Adrenal gland (tissue), 9 donors: ENCODE measurements at regions not wholly inside any gene's neighbourhood (a gene's known extent, or its start where the extent isn't known, plus 50 kb on each side); places are given as distances from the start of the nearest gene placed in this dataset.
A peak's percentile ranks its signal among the peaks of the same experiment; 100 is the strongest.

Experiments used
- DNase-seq, 7 donors: peaks; one replicate each; pipeline ENCODE4 v3.0.0-alpha.2; 2019 to 2020
- H3K27ac ChIP-seq, 5 donors: fragments of 200-600 bp; sonication (generic) in 4 of 5; 1 replicate in 3 of 5; 2 replicates in 2 of 5; pipeline versions ENCODE4 v1.5.1 to v1.8.0; 2016 to 2020; ENCODE audit warnings: mild to moderate bottlenecking in 1 of 5
- H3K27me3 ChIP-seq: fragments of 200-600 bp; 2 replicates; pipeline ENCODE4 v1.8.0; 2021
- H3K36me3 ChIP-seq, 2 donors: fragments of 200-600 bp; replicated peaks in 1 of 2; 1 replicate in 1 of 2; 2 replicates in 1 of 2; pipeline versions ENCODE4 v1.5.1 to v1.8.0; 2018 to 2022
- H3K4me1 ChIP-seq, 2 donors: fragments of 200-600 bp; replicated peaks in 1 of 2; 1 replicate in 1 of 2; 2 replicates in 1 of 2; pipeline versions ENCODE4 v1.5.1 to v1.8.0; 2018 to 2021
- H3K4me3 ChIP-seq, 4 donors: fragments of 200-600 bp; sonication (generic) in 3 of 4; one replicate each; pipeline ENCODE4 v1.5.1; 2016 to 2018
- H3K9me3 ChIP-seq, 3 donors: fragments of 200-600 bp; sonication (generic) in 1 of 3; replicated peaks in 1 of 3; 1 replicate in 2 of 3; 2 replicates in 1 of 3; pipeline versions ENCODE4 v1.5.1 to v1.8.0; 2016 to 2021
- POLR2A ChIP-seq, 2 donors: fragments of 450-650 bp; IDR thresholded peaks; one replicate each; pipeline ENCODE4 v1.6.1; 2017; ENCODE audit warnings: antibody characterized with exemption in 2 of 2, mild to moderate bottlenecking in 2 of 2, moderate library complexity in 1 of 2
- WGBS, 4 donors: extraction: QIAGEN DNeasy Blood & Tissue Kit in 2 of 4; methylation state at CpG; one replicate each; pipeline versions ENCODE4 v1.1.5 to v1.1.7; 2013 to 2017; 5-methylcytosine and 5-hydroxymethylcytosine counted together
- intact Hi-C, 2 donors: fragments of 100-400 bp; cut with DNase I; formaldehyde crosslinking; loops; one replicate each; pipeline versions ENCODE4 v1.14.1 to v1.15.0; 2022 to 2023
- TF ChIP-seq, protein P1 (sequence below), 6 experiments: fragments of 450-650 bp in 4 of 6; fragments of 200-600 bp in 2 of 6; sonication (generic) in 1 of 6; IDR thresholded peaks; 1 replicate in 5 of 6; 2 replicates in 1 of 6; pipeline versions ENCODE4 v1.5.1 to v1.8.0; 2016 to 2021; ENCODE audit warnings: antibody characterized with exemption in 6 of 6, mild to moderate bottlenecking in 2 of 6, moderate library complexity in 1 of 6
- donor health status: healthy with polysubstance abuse.
- donor health status: Bipolar disorder and iron deficiency.
- donor health status: DM: yes; HTN: yes; CAD: no.
- donor health status: DM: no; HTN: no; CAD: no.
- donor health status: DM: no; HTN: no; CAD: no.

DNA sequence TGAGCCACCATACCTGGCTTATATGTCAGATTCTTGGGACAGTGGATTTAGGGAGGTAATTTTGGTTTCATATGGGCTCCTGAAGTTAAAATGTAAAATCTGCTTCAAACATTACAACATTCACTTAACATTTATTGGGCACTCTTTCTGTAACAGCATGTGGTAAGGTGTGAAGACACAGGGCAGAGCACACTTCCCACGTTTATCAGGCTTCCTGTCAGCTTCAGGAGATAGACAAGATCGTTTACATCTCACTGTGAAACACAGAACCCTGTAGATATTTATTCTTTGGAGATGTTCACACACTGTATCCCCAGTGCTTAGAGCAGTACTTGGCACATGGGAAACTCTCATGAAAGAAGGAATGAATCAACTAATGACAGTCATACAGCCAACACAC, 426.0 kb upstream of the RARB start:
- Histone ChIP-seq H3K27ac (no peak overlapping the region), H3K36me3 (no peaks in the 10 kb centered on the region), H3K9me3 (no peaks in the 10 kb centered on the region), H3K4me1 (no peaks in the 10 kb centered on the region), H3K4me3 (no peak overlapping the region), H3K27me3 (no peaks in the 10 kb centered on the region)
- intact Hi-C loops: no loop called here
- TF ChIP-seq POLR2A (IDR thresholded peaks at IDR 0.05): no peak
- TF ChIP-seq, protein P1, sequence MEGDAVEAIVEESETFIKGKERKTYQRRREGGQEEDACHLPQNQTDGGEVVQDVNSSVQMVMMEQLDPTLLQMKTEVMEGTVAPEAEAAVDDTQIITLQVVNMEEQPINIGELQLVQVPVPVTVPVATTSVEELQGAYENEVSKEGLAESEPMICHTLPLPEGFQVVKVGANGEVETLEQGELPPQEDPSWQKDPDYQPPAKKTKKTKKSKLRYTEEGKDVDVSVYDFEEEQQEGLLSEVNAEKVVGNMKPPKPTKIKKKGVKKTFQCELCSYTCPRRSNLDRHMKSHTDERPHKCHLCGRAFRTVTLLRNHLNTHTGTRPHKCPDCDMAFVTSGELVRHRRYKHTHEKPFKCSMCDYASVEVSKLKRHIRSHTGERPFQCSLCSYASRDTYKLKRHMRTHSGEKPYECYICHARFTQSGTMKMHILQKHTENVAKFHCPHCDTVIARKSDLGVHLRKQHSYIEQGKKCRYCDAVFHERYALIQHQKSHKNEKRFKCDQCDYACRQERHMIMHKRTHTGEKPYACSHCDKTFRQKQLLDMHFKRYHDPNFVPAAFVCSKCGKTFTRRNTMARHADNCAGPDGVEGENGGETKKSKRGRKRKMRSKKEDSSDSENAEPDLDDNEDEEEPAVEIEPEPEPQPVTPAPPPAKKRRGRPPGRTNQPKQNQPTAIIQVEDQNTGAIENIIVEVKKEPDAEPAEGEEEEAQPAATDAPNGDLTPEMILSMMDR (IDR thresholded peaks at IDR 0.05): no peak
- WGBS, 4 donors: 17 to 49% (median 22%) methylated on average over 2 of the region's 2 CpGs
- no peak for DNase-seq

GRCh38 chr3:25007974-25008658, 419.9 kb upstream of the RARB start:
- H3K27ac ChIP-seq: peak overlapping the region in 1 of 5 donors; percentile 69
- no peaks in the 10 kb centered on the region for H3K36me3 ChIP-seq
- no peaks in the 10 kb centered on the region for H3K9me3 ChIP-seq
- H3K27me3 ChIP-seq: no peaks in the 10 kb centered on the region
- no peak overlapping the region for H3K4me3 ChIP-seq
- intact Hi-C loops: no loop called here
- H3K4me1 ChIP-seq: peaks cover 0 to 7% of the 10 kb centered on the region in 2 donors
- WGBS, 4 donors: 34 to 44% (median 39%) methylated on average over 2 of the region's 2 CpGs
- DNase-seq: peak in 2 of 7 donors; percentile 9 to 14
- TF ChIP-seq, protein P1 (IDR thresholded peaks at IDR 0.05): no peak
- no peak for TF ChIP-seq POLR2A (IDR thresholded peaks at IDR 0.05)

DNA sequence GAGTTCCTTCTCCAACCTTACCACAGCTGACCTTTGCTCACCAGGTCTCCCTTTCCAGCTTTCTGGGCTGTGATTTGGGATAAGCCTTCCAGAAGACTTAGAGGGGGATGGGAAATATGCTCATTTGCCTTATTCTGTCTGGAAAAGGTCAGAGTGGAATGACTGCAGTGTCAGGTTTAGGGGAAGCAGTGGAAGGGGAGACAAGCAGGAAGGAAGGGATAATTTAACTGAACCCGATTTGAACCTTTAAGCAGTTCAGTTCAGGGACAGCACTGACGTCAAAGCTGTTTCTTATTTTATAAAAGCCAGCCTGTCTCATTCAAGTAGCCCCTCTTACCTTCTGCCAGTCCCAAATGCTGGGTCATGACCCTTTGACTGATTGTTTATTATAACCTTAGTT, 418.4 kb upstream of the RARB start:
- peak in 5 of 7 donors; percentile 15 to 54 (median 24) for DNase-seq
- intact Hi-C loops: no loop called here
- TF ChIP-seq POLR2A (IDR thresholded peaks at IDR 0.05): no peak
- TF ChIP-seq, protein P1 (IDR thresholded peaks at IDR 0.05): no peak
- no peaks in the 10 kb centered on the region for H3K9me3 ChIP-seq
- H3K27me3 ChIP-seq: no peaks in the 10 kb centered on the region
- WGBS, 4 donors: 13 to 41% (median 29%) methylated on average over 2 of the region's 2 CpGs
- H3K4me1 ChIP-seq: peaks cover 0 to 7% of the 10 kb centered on the region in 2 donors
- H3K27ac ChIP-seq: peak overlapping the region in 1 of 5 donors; percentile 69
- H3K36me3 ChIP-seq: no peaks in the 10 kb centered on the region
- H3K4me3 ChIP-seq: no peak overlapping the region

GRCh38 chr3:25015599-25015998, 412.5 kb upstream of the RARB start:
- no peak for DNase-seq
- Histone ChIP-seq H3K27me3 (no peaks in the 10 kb centered on the region), H3K9me3 (no peaks in the 10 kb centered on the region), H3K36me3 (no peaks in the 10 kb centered on the region), H3K4me1 (no peaks in the 10 kb centered on the region), H3K27ac (no peak overlapping the region), H3K4me3 (no peak overlapping the region)
- intact Hi-C loops: no loop called here
- TF ChIP-seq, protein P1 (IDR thresholded peaks at IDR 0.05): no peak
- no peak for TF ChIP-seq POLR2A (IDR thresholded peaks at IDR 0.05)
